ENCODE measurements at regions not wholly inside any gene's neighbourhood (a gene's known extent, or its start where the extent isn't known, plus 50 kb on each side); places are given as distances from the start of the nearest gene placed in this dataset.

GRCh38 chr10:36802490-36803153 is 322.8 kb upstream of the ANKRD30A start:
- H3K27ac ChIP-seq, result no peak overlapping the region
- H3K36me3 ChIP-seq, result no peaks in the 10 kb centered on the region
- ATAC-seq (ENCODE audit: low FRiP score in 2 of 2) (peak; percentile 24 to 57), DNase-seq (peak in 1 of 2 donors; percentile 34)
- 35 to 39% methylated on average over 11 of the region's 13 CpGs for WGBS, 2 donors
- no peak for TF ChIP-seq POLR2AphosphoS5 (IDR thresholded peaks at IDR 0.05)
- TF ChIP-seq EP300 (IDR thresholded peaks at IDR 0.05), result no peak
- no peak for TF ChIP-seq CTCF (IDR thresholded peaks at IDR 0.05)
- TF ChIP-seq POLR2A (IDR thresholded peaks at IDR 0.05), result no peak
- H3K4me3 ChIP-seq, result peak overlapping the region in 1 of 4 donors; percentile 17
- H3K9me3 ChIP-seq, result no peaks in the 10 kb centered on the region
- peaks cover 0 to 14% (median 7%) of the 10 kb centered on the region in 4 donors for H3K4me1 ChIP-seq
- H3K27me3 ChIP-seq, result no peaks in the 10 kb centered on the region

GRCh38 chr10:36801660-36802059 is 323.7 kb upstream of the ANKRD30A start:
- Histone ChIP-seq H3K4me1 (peaks cover 0 to 14% (median 7%) of the 10 kb centered on the region in 4 donors), H3K27me3 (no peaks in the 10 kb centered on the region), H3K36me3 (no peaks in the 10 kb centered on the region), H3K27ac (no peak overlapping the region), H3K4me3 (no peak overlapping the region), H3K9me3 (no peaks in the 10 kb centered on the region)
- WGBS, 2 donors, result 49 to 50% methylated on average over 3 of the region's 3 CpGs
- DNase-seq (peak in 1 of 2 donors; percentile 29), ATAC-seq (ENCODE audit: low FRiP score in 2 of 2) (no peak)
- TF ChIP-seq POLR2AphosphoS5 (IDR thresholded peaks at IDR 0.05), result no peak
- no peak for TF ChIP-seq POLR2A (IDR thresholded peaks at IDR 0.05)
- TF ChIP-seq EP300 (IDR thresholded peaks at IDR 0.05), result no peak
- TF ChIP-seq CTCF (IDR thresholded peaks at IDR 0.05), result no peak

GRCh38 chr10:36794981-36795380 is 330.4 kb upstream of the ANKRD30A start:
- Histone ChIP-seq H3K9me3 (no peaks in the 10 kb centered on the region), H3K36me3 (no peaks in the 10 kb centered on the region), H3K4me3 (no peak overlapping the region), H3K27me3 (no peaks in the 10 kb centered on the region), H3K4me1 (no peaks in the 10 kb centered on the region), H3K27ac (no peak overlapping the region)
- TF ChIP-seq EP300 (IDR thresholded peaks at IDR 0.05) (no peak), POLR2AphosphoS5 (IDR thresholded peaks at IDR 0.05) (no peak), POLR2A (IDR thresholded peaks at IDR 0.05) (no peak)
- DNase-seq (no peak), ATAC-seq (ENCODE audit: low FRiP score in 2 of 2) (no peak)
- 87 to 89% methylated on average over 3 of the region's 3 CpGs for WGBS, 2 donors

- no peak overlapping the region for H3K27ac ChIP-seq
- no peaks in the 10 kb centered on the region for H3K9me3 ChIP-seq
- TF ChIP-seq EP300 (IDR thresholded peaks at IDR 0.05), result no peak
- TF ChIP-seq POLR2AphosphoS5 (IDR thresholded peaks at IDR 0.05), result no peak
- no peak for TF ChIP-seq CTCF (IDR thresholded peaks at IDR 0.05)
- 53 to 56% methylated on average over 4 of the region's 4 CpGs for WGBS, 2 donors
- no peaks in the 10 kb centered on the region for H3K4me1 ChIP-seq
- ATAC-seq (ENCODE audit: low FRiP score in 2 of 2), result no peak
- H3K4me3 ChIP-seq, result no peak overlapping the region
- no peaks in the 10 kb centered on the region for H3K36me3 ChIP-seq
- no peak for DNase-seq
- H3K27me3 ChIP-seq, result no peaks in the 10 kb centered on the region
Observed at GRCh38 chr10:36789974-36790373, 335.4 kb upstream of the ANKRD30A start.

GRCh38 chr10:36788152-36788551 is 337.2 kb upstream of the ANKRD30A start:
- no peak for DNase-seq
- H3K4me3 ChIP-seq, result no peak overlapping the region
- H3K4me1 ChIP-seq, result no peaks in the 10 kb centered on the region
- H3K27ac ChIP-seq, result no peak overlapping the region
- no peaks in the 10 kb centered on the region for H3K36me3 ChIP-seq
- H3K9me3 ChIP-seq, result no peaks in the 10 kb centered on the region
- H3K27me3 ChIP-seq, result no peaks in the 10 kb centered on the region
- ATAC-seq (ENCODE audit: low FRiP score in 2 of 2), result no peak
- WGBS, 2 donors, result 71 to 81% methylated on average over 2 of the region's 2 CpGs
- TF ChIP-seq EP300 (IDR thresholded peaks at IDR 0.05) (no peak), POLR2AphosphoS5 (IDR thresholded peaks at IDR 0.05) (no peak), POLR2A (IDR thresholded peaks at IDR 0.05) (no peak), CTCF (IDR thresholded peaks at IDR 0.05) (no peak)

Measured in upper lobe of left lung (tissue), 6 donors.